Heart left ventricle (tissue), 16 donors: ENCODE measurements at regions not wholly inside any gene's neighbourhood (a gene's known extent, or its start where the extent isn't known, plus 50 kb on each side); places are given as distances from the start of the nearest gene placed in this dataset.
"Not testable (repeated sequence)": the region's sequence is repeated elsewhere in the genome, so short reads cannot be mapped to it uniquely, and the experiment has no call there.

ENCODE experiments used
- ATAC-seq, 4 donors: fragments of 200-7000 bp; cut with Tn5 transposase; one replicate each; pipeline ENCODE4 v1.9.1; 2020 to 2022; ENCODE audit warnings: moderate library complexity in 4 of 4, mild to moderate bottlenecking in 3 of 4, moderate number of reproducible peaks in 1 of 4
- DNase-seq, 5 donors: peaks; one replicate each; pipeline ENCODE4 v3.0.0-alpha.2; 2020
- H3K27ac ChIP-seq, 12 donors: fragments of 200-600 bp; sonication (generic) in 4 of 12; one replicate each; pipeline versions ENCODE4 v1.5.0 to v1.8.0; 2016 to 2022; ENCODE audit warnings: mild to moderate bottlenecking in 2 of 12
- H3K27me3 ChIP-seq, 9 donors: fragments of 200-600 bp; sonication (generic) in 2 of 9; one replicate each; pipeline versions ENCODE4 v1.5.1 to v1.8.0; 2016 to 2022; ENCODE audit warnings: mild to moderate bottlenecking in 3 of 9
- H3K36me3 ChIP-seq, 9 donors: fragments of 200-600 bp; sonication (generic) in 2 of 9; one replicate each; pipeline versions ENCODE4 v1.5.0 to v1.8.0; 2018 to 2022; ENCODE audit warnings: mild to moderate bottlenecking in 2 of 9
- H3K4me1 ChIP-seq, 12 donors: fragments of 200-600 bp; sonication (generic) in 4 of 12; one replicate each; pipeline versions ENCODE4 v1.5.0 to v1.8.0; 2016 to 2022; ENCODE audit warnings: mild to moderate bottlenecking in 3 of 12
- H3K4me3 ChIP-seq, 12 donors: fragments of 200-600 bp; sonication (generic) in 4 of 12; one replicate each; pipeline versions ENCODE4 v1.5.0 to v1.8.0; 2017 to 2022; ENCODE audit warnings: mild to moderate bottlenecking in 9 of 12, moderate library complexity in 4 of 12
- H3K9me3 ChIP-seq, 12 donors: fragments of 200-600 bp; sonication (generic) in 4 of 12; one replicate each; pipeline versions ENCODE4 v1.5.0 to v1.8.0; 2016 to 2022; ENCODE audit warnings: mild to moderate bottlenecking in 1 of 12
- POLR2A ChIP-seq, 2 donors: fragments of 450-650 bp; IDR thresholded peaks; one replicate each; pipeline ENCODE4 v1.6.1; 2017; ENCODE audit warnings: antibody characterized with exemption in 2 of 2, mild to moderate bottlenecking in 2 of 2, moderate library complexity in 2 of 2
- WGBS, 4 donors: extraction: QIAGEN DNeasy Blood & Tissue Kit in 2 of 4; methylation state at CpG; one replicate each; pipeline versions ENCODE4 v1.1.5 to v1.1.7; 2013 to 2018; 5-methylcytosine and 5-hydroxymethylcytosine counted together
- intact Hi-C, 10 donors: fragments of 100-400 bp; cut with DNase I; formaldehyde crosslinking; loops; one replicate each; pipeline versions ENCODE4 v1.11.1 to v1.14.2; 2022
- TF ChIP-seq, protein P1 (sequence below), 12 donors: fragments of 200-600 bp; sonication (generic) in 4 of 12; IDR thresholded peaks; one replicate each; pipeline versions ENCODE4 v1.5.0 to v1.8.0; 2018 to 2022; ENCODE audit warnings: antibody characterized with exemption in 12 of 12, mild to moderate bottlenecking in 5 of 12
- donor health status: ischemic (EF 13 %, LVEDD 7.1; RV severe dilation, severe dysfunction).
- donor health status: healthy with polysubstance abuse.
- donor health status: DM: no; HTN: yes; CAD: no.
- donor health status: DM: no; HTN: no; CAD: no.
- donor health status: ischemic (EF 25% LVEDD 6.9; RV normal size, moderate dysfunction).
- donor health status: ischemic (EF 25% LVEDD 5.7; RV mildly dilated, moderate dysfunction).
- donor health status: healthy.
- donor health status: DM: yes; HTN: yes; CAD: no.
- donor health status: ischemic (EF 35%, LVEDD 5.7; RV mildly dilated, moderate dysfunction).
- donor health status: nonischemic (EF 11% LVEDD 7.7; RV severe dilation, severe dysfunction).
- donor health status: DM: yes; HTN: yes; CAD: no.
- donor health status: PGD.
- donor health status: ischemic (EF 29% LVEDD 5.4; RV normal size, mild dysfunction).
- donor health status: nonischemic (EF 23%, LVEDD 6.1; RV moderate dilation, normal function).

DNA sequence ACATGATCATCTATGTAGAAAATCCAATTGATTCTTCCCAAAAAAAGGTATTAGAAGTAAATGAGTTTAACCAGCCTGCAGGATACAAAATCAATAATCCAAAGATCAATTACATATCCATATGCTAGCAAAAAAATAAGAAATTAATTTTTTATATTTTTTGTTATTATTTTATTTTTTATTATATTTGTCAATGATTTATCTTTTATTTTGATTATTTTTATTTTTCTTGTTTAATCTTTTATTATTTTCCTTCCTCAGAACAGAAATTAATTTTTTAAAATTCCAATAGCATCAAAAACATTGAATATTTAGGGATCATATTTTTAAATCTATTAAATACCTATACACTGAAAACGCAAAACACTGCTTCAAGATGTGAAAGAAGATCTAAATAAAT lies 331.2 kb downstream of the PLPP3 start:
- WGBS, 4 donors, result 95 to 100% (median 98%) methylated on average over 1 of the region's 1 CpG

DNA sequence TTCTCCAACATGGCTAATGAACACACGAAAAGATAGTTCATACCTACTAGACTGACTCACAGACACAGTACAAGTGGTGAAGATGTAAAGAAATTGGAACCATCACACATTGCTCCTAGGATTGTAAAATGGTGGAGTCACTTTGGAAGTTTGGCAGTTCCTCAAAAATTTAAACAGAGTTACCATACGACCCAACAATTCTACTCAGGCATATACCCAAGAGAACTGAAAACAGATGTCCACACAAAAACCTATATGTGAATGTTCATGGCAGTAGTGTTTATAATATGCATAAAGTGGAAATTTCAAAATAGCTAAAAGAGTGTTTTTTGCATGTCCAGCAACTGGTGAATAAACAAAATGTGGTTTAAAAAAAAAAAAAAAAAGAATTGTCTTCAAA lies 332.6 kb downstream of the PLPP3 start:
- H3K4me3 ChIP-seq, result not testable (repeated sequence)

More for the DNA sequence above, 331.2 kb downstream of the PLPP3 start:
- peaks cover 0 to 10% (median 0%) of the 10 kb centered on the region in 12 donors for H3K4me1 ChIP-seq
- DNase-seq (no peak), ATAC-seq (no peak)
- H3K4me3 ChIP-seq, result no peak overlapping the region
- intact Hi-C loops, result no loop called here
- H3K36me3 ChIP-seq, result no peaks in the 10 kb centered on the region
- H3K27ac ChIP-seq, result no peak overlapping the region
- H3K9me3 ChIP-seq, result peaks cover 0 to 4% (median 0%) of the 10 kb centered on the region in 12 donors
- TF ChIP-seq, protein P1, sequence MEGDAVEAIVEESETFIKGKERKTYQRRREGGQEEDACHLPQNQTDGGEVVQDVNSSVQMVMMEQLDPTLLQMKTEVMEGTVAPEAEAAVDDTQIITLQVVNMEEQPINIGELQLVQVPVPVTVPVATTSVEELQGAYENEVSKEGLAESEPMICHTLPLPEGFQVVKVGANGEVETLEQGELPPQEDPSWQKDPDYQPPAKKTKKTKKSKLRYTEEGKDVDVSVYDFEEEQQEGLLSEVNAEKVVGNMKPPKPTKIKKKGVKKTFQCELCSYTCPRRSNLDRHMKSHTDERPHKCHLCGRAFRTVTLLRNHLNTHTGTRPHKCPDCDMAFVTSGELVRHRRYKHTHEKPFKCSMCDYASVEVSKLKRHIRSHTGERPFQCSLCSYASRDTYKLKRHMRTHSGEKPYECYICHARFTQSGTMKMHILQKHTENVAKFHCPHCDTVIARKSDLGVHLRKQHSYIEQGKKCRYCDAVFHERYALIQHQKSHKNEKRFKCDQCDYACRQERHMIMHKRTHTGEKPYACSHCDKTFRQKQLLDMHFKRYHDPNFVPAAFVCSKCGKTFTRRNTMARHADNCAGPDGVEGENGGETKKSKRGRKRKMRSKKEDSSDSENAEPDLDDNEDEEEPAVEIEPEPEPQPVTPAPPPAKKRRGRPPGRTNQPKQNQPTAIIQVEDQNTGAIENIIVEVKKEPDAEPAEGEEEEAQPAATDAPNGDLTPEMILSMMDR (IDR thresholded peaks at IDR 0.05), result no peak
- no peak for TF ChIP-seq POLR2A (IDR thresholded peaks at IDR 0.05)
- H3K27me3 ChIP-seq, result no peaks in the 10 kb centered on the region

DNA sequence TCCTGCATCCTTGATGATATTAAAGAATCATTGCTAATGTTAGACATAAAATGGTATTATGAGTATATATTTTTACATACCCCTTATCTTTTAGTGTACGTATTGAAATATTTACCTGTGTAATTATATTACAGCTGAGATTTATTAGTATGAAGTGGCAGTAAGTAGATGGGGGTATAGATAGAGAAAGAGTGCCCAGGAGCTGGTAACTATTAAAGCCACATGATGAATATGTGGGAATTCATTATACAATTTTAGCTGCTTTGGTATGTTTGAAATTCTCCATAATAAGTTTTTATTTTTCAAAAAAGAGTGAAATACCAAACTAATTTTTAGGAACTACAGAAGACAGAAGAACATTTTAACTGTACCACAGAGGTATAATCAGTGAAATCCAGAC lies 339.0 kb downstream of the PLPP3 start:
- Histone ChIP-seq H3K4me3 (no peak overlapping the region), H3K27ac (no peak overlapping the region), H3K4me1 (no peaks in the 10 kb centered on the region), H3K36me3 (no peaks in the 10 kb centered on the region), H3K9me3 (peaks cover 0 to 19% (median 9%) of the 10 kb centered on the region in 12 donors), H3K27me3 (no peaks in the 10 kb centered on the region)
- ATAC-seq (no peak), DNase-seq (no peak)
- TF ChIP-seq, protein P1 (IDR thresholded peaks at IDR 0.05), result no peak
- no peak for TF ChIP-seq POLR2A (IDR thresholded peaks at IDR 0.05)
- 0 to 92% (median 24%) methylated on average over 1 of the region's 1 CpG for WGBS, 4 donors
- intact Hi-C loops, result no loop called here

More for the DNA sequence above, 332.6 kb downstream of the PLPP3 start:
- H3K36me3 ChIP-seq, intact Hi-C loops, H3K4me1 ChIP-seq, DNase-seq, H3K27me3 ChIP-seq, ATAC-seq, H3K27ac ChIP-seq: not testable (repeated sequence)
- H3K9me3 ChIP-seq, result peaks cover 0 to 10% (median 3%) of the 10 kb centered on the region in 12 donors
- 94 to 98% (median 96%) methylated on average over 2 of the region's 2 CpGs for WGBS, 4 donors

DNA sequence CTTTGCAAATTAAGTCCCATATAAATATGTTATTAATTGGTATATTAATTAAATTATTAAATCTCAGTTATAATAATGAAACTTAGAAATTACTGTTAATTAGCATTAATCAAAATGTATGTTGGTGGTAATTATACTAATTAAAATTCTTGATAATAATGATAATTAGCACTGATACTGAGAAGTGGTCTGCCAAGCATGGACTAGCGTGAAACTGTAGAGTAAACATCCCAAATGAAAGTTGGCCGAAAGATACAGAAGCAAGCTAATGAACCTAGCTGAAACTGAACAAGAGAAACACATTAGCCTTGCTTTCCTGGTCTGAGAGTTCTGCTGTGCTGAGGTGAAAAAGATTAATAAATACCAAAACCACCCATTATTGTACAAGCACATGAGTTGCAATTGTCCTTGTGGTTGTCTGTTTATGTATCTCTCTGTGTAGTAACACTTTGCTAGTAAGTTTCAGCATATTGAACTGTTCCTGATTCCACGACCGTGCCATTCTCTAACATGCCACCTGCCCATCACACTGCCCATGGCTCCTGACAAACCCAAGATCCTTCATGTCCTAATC lies 341.8 kb downstream of the PLPP3 start:
- H3K4me1 ChIP-seq, result no peaks in the 10 kb centered on the region
- TF ChIP-seq POLR2A (IDR thresholded peaks at IDR 0.05), result no peak
- TF ChIP-seq, protein P1 (IDR thresholded peaks at IDR 0.05), result no peak
- H3K27ac ChIP-seq, result no peak overlapping the region
- no peaks in the 10 kb centered on the region for H3K36me3 ChIP-seq
- DNase-seq (no peak), ATAC-seq (no peak)
- H3K4me3 ChIP-seq, result no peak overlapping the region
- intact Hi-C loops, result no loop called here
- WGBS, 4 donors, result 97 to 100% (median 98%) methylated on average over 4 of the region's 4 CpGs
- H3K27me3 ChIP-seq, result no peaks in the 10 kb centered on the region
- H3K9me3 ChIP-seq, result peaks cover 0 to 17% (median 9%) of the 10 kb centered on the region in 12 donors

DNA sequence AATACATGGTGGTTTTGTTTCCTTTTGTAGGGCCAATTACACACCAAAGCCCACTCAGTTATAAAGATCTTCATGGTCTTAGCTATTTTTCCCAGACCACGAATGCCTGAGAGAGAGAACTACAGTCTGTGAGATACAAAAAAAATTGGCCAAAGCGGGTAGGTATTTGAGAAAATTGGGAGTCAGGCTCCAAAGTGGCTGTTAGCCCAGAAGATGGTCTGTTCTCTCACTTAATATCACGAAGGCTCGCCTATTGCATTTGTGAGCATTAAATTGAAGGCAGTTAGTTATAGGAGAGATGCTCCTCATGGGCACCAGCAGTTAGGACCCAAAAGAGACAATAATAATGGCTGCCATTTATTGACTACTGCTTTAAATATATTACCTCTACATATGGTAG lies 342.7 kb downstream of the PLPP3 start:
- H3K27me3 ChIP-seq, result no peaks in the 10 kb centered on the region
- H3K4me3 ChIP-seq, result no peak overlapping the region
- no peak for ATAC-seq
- WGBS, 4 donors, result 94 to 96% (median 95%) methylated on average over 4 of the region's 4 CpGs
- no peak for DNase-seq
- H3K27ac ChIP-seq, result no peak overlapping the region
- no peaks in the 10 kb centered on the region for H3K36me3 ChIP-seq
- H3K4me1 ChIP-seq, result no peaks in the 10 kb centered on the region
- TF ChIP-seq POLR2A (IDR thresholded peaks at IDR 0.05), result no peak
- TF ChIP-seq, protein P1 (IDR thresholded peaks at IDR 0.05), result no peak
- peaks cover 0 to 12% (median 5%) of the 10 kb centered on the region in 12 donors for H3K9me3 ChIP-seq
- intact Hi-C loops, result no loop called here
